H1 (cell line): ENCODE measurements at regions not wholly inside any gene's neighbourhood (a gene's known extent, or its start where the extent isn't known, plus 50 kb on each side); places are given as distances from the start of the nearest gene placed in this dataset.

ENCODE experiments used
- BRCA1 ChIP-seq: IDR thresholded peaks from 2 replicates; pipeline ENCODE4 v1.6.1; 2012; ENCODE audit warnings: low read depth, low read length, improper control_type of control experiment
- CHD1 ChIP-seq: IDR thresholded peaks from 2 replicates; pipeline ENCODE4 v1.6.1; 2012; ENCODE audit warnings: low read depth, low read length, improper control_type of control experiment
- CREB1 ChIP-seq: IDR thresholded peaks from 2 replicates; pipeline ENCODE4 v1.6.1; 2012; ENCODE audit warnings: inconsistent platforms
- EZH2 ChIP-seq: fragments of 200-600 bp; sonication (generic); IDR thresholded peaks from 2 replicates; pipeline ENCODE4 v1.7.1; 2012; ENCODE audit warnings: low read depth, mild to moderate bottlenecking, moderate library complexity, low read length, inconsistent platforms; ENCODE audit not compliant: severe bottlenecking
- JUND ChIP-seq: IDR thresholded peaks from 2 replicates; pipeline ENCODE4 v1.6.1; 2011; ENCODE audit warnings: mild to moderate bottlenecking, improper control_type of control experiment, low read length
- POLR2A ChIP-seq, 2 experiments: IDR thresholded peaks; 1 replicate in 1 of 2; 2 replicates in 1 of 2; pipeline ENCODE4 v1.6.1; 2011; ENCODE audit warnings: low read depth in 2 of 2, low read length in 2 of 2, mild to moderate bottlenecking in 2 of 2; ENCODE audit errors: control extremely low read depth in 1 of 2
- POU5F1 ChIP-seq: IDR thresholded peaks from 2 replicates; pipeline ENCODE4 v1.6.1; 2011; ENCODE audit warnings: low read depth, mild to moderate bottlenecking, low read length, moderate library complexity
- RXRA ChIP-seq: IDR thresholded peaks from 2 replicates; pipeline ENCODE4 v1.6.1; 2011; ENCODE audit warnings: low read depth, mild to moderate bottlenecking, low read length, moderate library complexity; ENCODE audit not compliant: insufficient read depth
- SAP30 ChIP-seq: fragments of 300-600 bp; sonication (generic); IDR thresholded peaks from 2 replicates; pipeline ENCODE4 v1.7.1; 2012; ENCODE audit warnings: low read length, moderate library complexity, mild to moderate bottlenecking, inconsistent platforms; ENCODE audit not compliant: insufficient read depth, insufficient replicate concordance
- SP2 ChIP-seq: IDR thresholded peaks from 2 replicates; pipeline ENCODE4 v1.6.1; 2012; ENCODE audit warnings: mild to moderate bottlenecking, low read length, inconsistent platforms
- SP4 ChIP-seq: IDR thresholded peaks from 2 replicates; pipeline ENCODE4 v1.6.1; 2012; ENCODE audit warnings: low read length, inconsistent platforms
- SUZ12 ChIP-seq: fragments of 200-600 bp; sonication (generic); IDR thresholded peaks from 2 replicates; pipeline ENCODE4 v1.6.1; 2012; ENCODE audit warnings: mild to moderate bottlenecking, inconsistent platforms, low read length, moderate library complexity, mixed read lengths
- TAF7 ChIP-seq: optimal IDR thresholded peaks from 2 replicates; pipeline ENCODE3; 2011; ENCODE audit warnings: low read depth, mild to moderate bottlenecking, inconsistent platforms, low read length, moderate library complexity, borderline replicate concordance
- TF ChIP-seq, protein P1 (sequence below): IDR thresholded peaks from 2 replicates; pipeline ENCODE4 v1.6.1; 2012; ENCODE audit warnings: low read length, inconsistent platforms
- TF ChIP-seq, protein P2 (sequence below): IDR thresholded peaks from 2 replicates; pipeline ENCODE4 v1.6.1; 2012; ENCODE audit warnings: inconsistent platforms

DNA sequence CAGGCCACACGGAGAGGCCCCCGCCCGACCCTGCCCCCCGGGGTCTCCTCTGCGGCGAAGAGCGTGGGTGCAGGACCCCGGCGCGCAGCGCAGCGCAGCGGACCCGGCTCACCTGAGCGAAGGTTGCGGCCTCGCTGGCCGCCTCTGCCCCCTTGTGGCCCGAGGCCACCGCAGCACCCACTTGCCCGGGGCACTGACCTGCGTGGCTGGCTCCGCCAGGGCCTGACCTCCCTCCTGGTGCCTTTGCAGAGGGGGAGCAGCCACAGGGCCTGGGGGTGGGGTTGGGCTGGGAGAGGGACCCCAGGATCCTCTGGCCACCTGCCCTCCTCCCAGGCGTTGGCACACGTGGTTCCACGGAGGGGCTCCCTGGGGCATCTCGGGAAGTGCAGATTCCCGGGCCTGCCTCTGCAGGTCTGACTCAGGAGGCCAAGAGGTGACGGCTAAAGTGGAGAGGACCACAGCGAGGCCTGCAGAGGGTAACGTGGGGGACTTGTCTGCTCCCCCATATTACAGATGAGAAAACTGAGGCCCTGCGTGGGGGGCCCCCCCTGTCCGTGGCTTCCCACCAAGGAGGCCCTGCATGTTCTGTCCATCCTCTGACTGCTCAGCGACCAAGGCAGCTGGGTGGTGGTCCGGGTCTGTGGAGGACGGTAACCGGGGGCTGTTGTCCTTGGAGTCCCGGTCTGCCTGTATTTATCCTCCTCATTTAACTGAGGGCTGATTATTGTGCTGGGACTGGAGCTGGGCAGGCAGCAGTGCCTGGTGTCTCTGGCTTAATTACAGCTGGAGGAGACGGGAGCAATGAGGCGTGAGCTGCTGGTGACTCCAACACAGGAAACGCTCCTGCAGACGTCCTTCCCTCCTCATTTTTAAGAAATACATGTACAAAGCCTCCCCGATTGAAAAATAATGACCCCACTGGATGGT, 67.9 kb upstream of the BEGAIN start (continued):
- TF ChIP-seq SUZ12 (no peak; the same call in 1 of the 2 replicates), SP4 (no peak), CREB1 (no peak), POU5F1 (no peak), BRCA1 (no peak), SAP30 (no peak), TAF7 (no peak), JUND (no peak), EZH2 (no peak), CHD1 (no peak), POLR2A (IDR thresholded peaks at IDR 0.05; ENCODE audit: control extremely low read depth in 1 of 2, low read depth in 2 of 2, low read length in 2 of 2) (no peak), RXRA (no peak), SP2 (no peak)
- TF ChIP-seq, protein P1, sequence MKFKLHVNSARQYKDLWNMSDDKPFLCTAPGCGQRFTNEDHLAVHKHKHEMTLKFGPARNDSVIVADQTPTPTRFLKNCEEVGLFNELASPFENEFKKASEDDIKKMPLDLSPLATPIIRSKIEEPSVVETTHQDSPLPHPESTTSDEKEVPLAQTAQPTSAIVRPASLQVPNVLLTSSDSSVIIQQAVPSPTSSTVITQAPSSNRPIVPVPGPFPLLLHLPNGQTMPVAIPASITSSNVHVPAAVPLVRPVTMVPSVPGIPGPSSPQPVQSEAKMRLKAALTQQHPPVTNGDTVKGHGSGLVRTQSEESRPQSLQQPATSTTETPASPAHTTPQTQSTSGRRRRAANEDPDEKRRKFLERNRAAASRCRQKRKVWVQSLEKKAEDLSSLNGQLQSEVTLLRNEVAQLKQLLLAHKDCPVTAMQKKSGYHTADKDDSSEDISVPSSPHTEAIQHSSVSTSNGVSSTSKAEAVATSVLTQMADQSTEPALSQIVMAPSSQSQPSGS, result no peak
- TF ChIP-seq, protein P2, sequence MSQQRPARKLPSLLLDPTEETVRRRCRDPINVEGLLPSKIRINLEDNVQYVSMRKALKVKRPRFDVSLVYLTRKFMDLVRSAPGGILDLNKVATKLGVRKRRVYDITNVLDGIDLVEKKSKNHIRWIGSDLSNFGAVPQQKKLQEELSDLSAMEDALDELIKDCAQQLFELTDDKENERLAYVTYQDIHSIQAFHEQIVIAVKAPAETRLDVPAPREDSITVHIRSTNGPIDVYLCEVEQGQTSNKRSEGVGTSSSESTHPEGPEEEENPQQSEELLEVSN, result no peak
